ENCODE measurements at regions not wholly inside any gene's neighbourhood (a gene's known extent, or its start where the extent isn't known, plus 50 kb on each side); places are given as distances from the start of the nearest gene placed in this dataset.

- Histone ChIP-seq H3K27ac (ENCODE audit: low read length in 2 of 2) (no peak overlapping the region), H2AFZ (ENCODE audit: insufficient read depth, low read depth, low read length, poor library complexity, severe bottlenecking) (no peak overlapping the region), H3K36me3 (replicated peaks in 1 of 2; ENCODE audit: control extremely low read depth in 1 of 2, control insufficient read depth in 1 of 2, extremely low read depth in 1 of 2, insufficient read depth in 2 of 2, low read length in 1 of 2) (no peaks in the 10 kb centered on the region), H3K9me3 (ENCODE audit: control extremely low read depth in 1 of 3, control insufficient read depth in 2 of 3, insufficient read depth in 1 of 3, low read length in 2 of 3) (peaks cover 0 to 5% (median 0%) of the 10 kb centered on the region in 3 donors), H3K27me3 (replicated peaks in 1 of 4; ENCODE audit: control extremely low read depth in 1 of 4, control insufficient read depth in 3 of 4, insufficient read depth in 4 of 4, low read length in 3 of 4) (peaks cover 0 to 12% (median under 1%) of the 10 kb centered on the region in 4 experiments), H3K79me2 (ENCODE audit: control insufficient read depth, insufficient read depth, low read length) (no peaks in the 10 kb centered on the region), H4K20me1 (ENCODE audit: control insufficient read depth, insufficient read depth, low read length, poor library complexity, severe bottlenecking) (no peaks in the 10 kb centered on the region), H3K4me3 (ENCODE audit: control extremely low read depth in 1 of 5, extremely low read depth in 1 of 5, insufficient read depth in 1 of 5, low read depth in 2 of 5, low read length in 4 of 5) (no peak overlapping the region), H3K9ac (ENCODE audit: low read length) (no peak overlapping the region), H3K4me2 (replicated peaks; ENCODE audit: low read depth, low read length, poor library complexity, severe bottlenecking) (no peak overlapping the region), H3K4me1 (ENCODE audit: control insufficient read depth in 2 of 2, insufficient read depth in 2 of 2, low read length in 2 of 2) (no peaks in the 10 kb centered on the region)
- DNase-seq (no peak), ATAC-seq (ENCODE audit: low read depth) (no peak)
- Mint-ChIP-seq H3K27me3 (peaks cover 29% of the 10 kb centered on the region), H3K9me3 (ENCODE audit: insufficient read depth) (no peaks in the 10 kb centered on the region), H3K4me1 (no peaks in the 10 kb centered on the region), H3K4me3 (no peak overlapping the region), H3K27ac (no peak overlapping the region)
- TF ChIP-seq CTCF (IDR thresholded peaks at IDR 0.05) (no peak), EZH2 (IDR thresholded peaks at IDR 0.05; ENCODE audit: borderline replicate concordance, insufficient read depth, low read depth, low read length, poor library complexity, severe bottlenecking) (no peak)
- POLR2A ChIA-PET: no interaction called here
- CTCF ChIA-PET: no interaction called here
- intact Hi-C loops (cut with micrococcal nuclease): no loop called here
- 97% methylated on average over 7 of the region's 10 CpGs for WGBS (ENCODE audit: insufficient coverage)
Measured at GRCh38 chr10:78719276-78719675, 349.5 kb upstream of the ZMIZ1 start.

DNA sequence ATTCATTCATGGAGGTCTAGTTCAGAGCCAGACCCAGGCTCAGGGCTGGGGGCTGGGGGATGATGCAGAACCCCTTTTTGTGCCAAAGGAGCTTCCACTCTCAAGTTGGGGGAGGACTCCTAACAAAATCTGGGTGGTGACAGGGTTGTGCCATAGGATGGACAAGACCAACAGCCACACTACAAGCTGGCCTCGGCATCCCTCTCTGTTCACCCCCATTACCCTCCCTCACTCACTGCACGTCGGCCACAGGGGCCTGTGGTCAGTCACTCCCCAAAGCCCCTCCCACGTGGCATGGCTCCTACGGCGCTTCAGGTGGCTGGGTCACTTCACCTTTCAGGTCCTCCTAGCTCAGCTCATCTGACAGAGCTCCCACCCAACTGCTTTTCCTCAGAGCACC lies 348.7 kb upstream of the ZMIZ1 start:
- Histone ChIP-seq H4K20me1 (ENCODE audit: control insufficient read depth, insufficient read depth, low read length, poor library complexity, severe bottlenecking) (no peaks in the 10 kb centered on the region), H3K27ac (ENCODE audit: low read length in 2 of 2) (no peak overlapping the region), H2AFZ (ENCODE audit: insufficient read depth, low read depth, low read length, poor library complexity, severe bottlenecking) (no peak overlapping the region), H3K27me3 (replicated peaks in 1 of 4; ENCODE audit: control extremely low read depth in 1 of 4, control insufficient read depth in 3 of 4, insufficient read depth in 4 of 4, low read length in 3 of 4) (peaks cover 0 to 12% (median under 1%) of the 10 kb centered on the region in 4 experiments), H3K4me3 (ENCODE audit: control extremely low read depth in 1 of 5, extremely low read depth in 1 of 5, insufficient read depth in 1 of 5, low read depth in 2 of 5, low read length in 4 of 5) (no peak overlapping the region), H3K79me2 (ENCODE audit: control insufficient read depth, insufficient read depth, low read length) (no peaks in the 10 kb centered on the region), H3K9ac (ENCODE audit: low read length) (no peak overlapping the region), H3K4me2 (replicated peaks; ENCODE audit: low read depth, low read length, poor library complexity, severe bottlenecking) (no peak overlapping the region), H3K4me1 (ENCODE audit: control insufficient read depth in 2 of 2, insufficient read depth in 2 of 2, low read length in 2 of 2) (no peaks in the 10 kb centered on the region), H3K9me3 (ENCODE audit: control extremely low read depth in 1 of 3, control insufficient read depth in 2 of 3, insufficient read depth in 1 of 3, low read length in 2 of 3) (peaks cover 0 to 5% (median 0%) of the 10 kb centered on the region in 3 donors), H3K36me3 (replicated peaks in 1 of 2; ENCODE audit: control extremely low read depth in 1 of 2, control insufficient read depth in 1 of 2, extremely low read depth in 1 of 2, insufficient read depth in 2 of 2, low read length in 1 of 2) (no peaks in the 10 kb centered on the region)
- intact Hi-C loops (cut with micrococcal nuclease): no loop called here
- no peak for ATAC-seq (ENCODE audit: low read depth)
- Mint-ChIP-seq H3K4me1 (no peaks in the 10 kb centered on the region), H3K9me3 (ENCODE audit: insufficient read depth) (no peaks in the 10 kb centered on the region), H3K4me3 (no peak overlapping the region), H3K27ac (no peak overlapping the region), H3K27me3 (peaks cover 30% of the 10 kb centered on the region)
- ChIA-PET CTCF (no interaction called here), POLR2A (no interaction called here)
- TF ChIP-seq CTCF (IDR thresholded peaks at IDR 0.05) (no peak), EZH2 (IDR thresholded peaks at IDR 0.05; ENCODE audit: borderline replicate concordance, insufficient read depth, low read depth, low read length, poor library complexity, severe bottlenecking) (no peak)
- WGBS (ENCODE audit: insufficient coverage): 70% methylated on average over 6 of the region's 6 CpGs
- DNase-seq: no peak
